HG03432 (cell line): ENCODE measurements at regions not wholly inside any gene's neighbourhood (a gene's known extent, or its start where the extent isn't known, plus 50 kb on each side); places are given as distances from the start of the nearest gene placed in this dataset.
"Not testable (repeated sequence)": the region's sequence is repeated elsewhere in the genome, so short reads cannot be mapped to it uniquely, and the experiment has no call there.

Source experiments
- ATAC-seq: cut with Tn5 transposase; IDR thresholded peaks from one replicate; pipeline ENCODE4 v1.9.1; 2021; ENCODE audit warnings: mild to moderate bottlenecking, moderate library complexity; ENCODE audit not compliant: unreplicated experiment

- ATAC-seq: not testable (repeated sequence)
These were observed 51.1 kb upstream of the RASSF6 start for GRCh38 chr4:73671348-73671747.

DNA sequence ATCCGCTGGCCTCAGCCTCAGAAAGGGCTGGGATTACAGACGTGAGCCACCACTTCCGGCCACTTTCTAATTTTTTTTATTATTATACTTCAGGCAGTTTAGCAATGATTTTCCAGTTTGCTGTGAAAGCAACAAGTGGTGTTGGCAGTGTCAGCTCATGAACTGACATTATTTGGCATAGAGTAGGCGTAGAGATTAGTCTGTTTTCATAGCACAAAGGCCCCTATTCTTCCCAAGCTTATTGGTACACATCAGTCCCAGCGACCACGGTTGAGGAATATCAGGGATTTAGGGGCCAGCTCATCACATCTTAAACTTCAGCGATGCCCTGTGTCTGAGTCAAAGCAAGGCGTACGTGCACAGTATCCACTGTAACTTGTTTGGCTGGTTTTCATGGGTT, 53.0 kb upstream of the RASSF6 start:
- ATAC-seq: no peak

- no peak for ATAC-seq
These were observed 54.2 kb upstream of the RASSF6 start for GRCh38 chr4:73674451-73674919.

DNA sequence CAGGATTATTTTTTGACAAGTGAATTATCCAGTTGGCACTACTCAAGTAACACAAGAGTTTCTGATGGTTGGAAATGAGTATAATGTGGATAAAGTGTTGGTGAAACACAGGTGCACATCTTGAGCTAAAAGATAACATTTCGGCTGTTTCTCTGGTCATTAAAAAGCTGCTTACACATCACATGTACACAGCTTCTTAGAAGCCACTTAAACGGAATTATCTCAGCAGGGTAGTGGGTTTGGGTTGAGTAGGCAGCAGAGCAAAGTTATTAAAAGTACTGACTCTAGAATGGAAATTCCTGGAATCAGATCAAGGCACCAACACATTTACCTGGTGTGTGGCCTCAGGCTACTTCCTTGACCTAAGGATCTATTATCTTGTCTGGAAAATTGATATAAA, 55.4 kb upstream of the RASSF6 start:
- no peak for ATAC-seq

DNA sequence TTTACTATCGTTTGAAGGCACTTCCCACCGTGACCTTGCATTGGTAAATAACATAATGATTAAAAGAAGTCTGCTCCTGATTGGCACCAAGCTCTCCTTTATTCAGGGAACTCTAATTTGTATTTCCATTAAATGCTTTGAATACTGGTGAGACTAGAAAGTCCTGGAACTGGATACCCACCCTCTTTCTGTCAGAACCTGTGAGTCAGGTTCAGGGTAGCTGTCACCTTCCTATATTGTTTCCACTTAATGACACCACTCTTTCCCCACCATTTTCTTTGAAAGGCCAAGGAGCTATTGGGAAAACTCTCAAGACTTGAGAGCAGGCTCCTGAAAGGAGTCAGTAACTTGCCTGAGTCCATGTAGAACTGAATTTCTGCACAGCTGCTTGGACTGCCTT, 55.9 kb upstream of the RASSF6 start:
- ATAC-seq: no peak

DNA sequence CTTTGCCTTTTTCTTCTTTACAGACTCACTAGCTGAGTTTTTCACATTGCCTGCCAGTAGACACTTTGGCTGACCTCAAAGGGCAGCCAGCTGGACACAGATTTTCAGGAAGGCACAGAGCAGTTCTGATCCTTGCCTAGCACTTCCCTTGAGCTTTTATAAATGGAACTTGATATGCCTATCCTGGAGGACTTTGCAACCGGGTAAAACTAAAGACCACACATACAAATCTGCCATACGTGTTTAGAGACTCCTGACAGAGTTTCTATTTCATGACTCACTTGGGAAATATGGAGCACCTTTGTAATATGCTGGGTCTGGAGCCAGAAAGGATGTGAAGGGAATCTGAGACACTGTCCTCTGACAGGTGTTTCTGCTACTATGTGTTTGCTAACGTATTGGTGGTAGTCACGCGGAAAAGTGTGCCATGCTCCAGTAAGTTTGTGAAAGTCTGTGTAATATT, 56.7 kb upstream of the RASSF6 start:
- ATAC-seq: peak; percentile 90

DNA sequence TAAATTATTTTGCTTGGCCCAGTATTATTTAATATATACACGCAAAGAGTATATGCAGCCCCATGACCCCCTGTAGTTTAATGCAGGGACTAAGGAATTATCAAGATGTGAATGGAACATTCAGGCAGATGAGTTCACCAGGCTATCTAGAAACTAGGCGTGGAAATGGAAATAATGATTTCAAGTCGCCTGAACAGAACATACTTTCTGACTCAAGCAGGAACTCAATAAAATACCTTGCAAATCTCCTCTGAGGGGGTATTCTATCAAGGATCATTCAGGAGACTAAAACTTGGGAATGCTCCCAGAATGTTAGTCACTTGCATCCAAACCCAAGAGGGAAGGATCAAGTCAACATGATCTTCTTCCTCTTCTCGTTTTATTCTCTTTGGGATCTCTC, 59.6 kb upstream of the RASSF6 start:
- no peak for ATAC-seq

GRCh38 chr4:73681776-73682175, 58.6 kb upstream of the CXCL8 start:
- ATAC-seq: no peak

GRCh38 chr4:73682508-73682907, 57.9 kb upstream of the CXCL8 start:
- no peak for ATAC-seq

DNA sequence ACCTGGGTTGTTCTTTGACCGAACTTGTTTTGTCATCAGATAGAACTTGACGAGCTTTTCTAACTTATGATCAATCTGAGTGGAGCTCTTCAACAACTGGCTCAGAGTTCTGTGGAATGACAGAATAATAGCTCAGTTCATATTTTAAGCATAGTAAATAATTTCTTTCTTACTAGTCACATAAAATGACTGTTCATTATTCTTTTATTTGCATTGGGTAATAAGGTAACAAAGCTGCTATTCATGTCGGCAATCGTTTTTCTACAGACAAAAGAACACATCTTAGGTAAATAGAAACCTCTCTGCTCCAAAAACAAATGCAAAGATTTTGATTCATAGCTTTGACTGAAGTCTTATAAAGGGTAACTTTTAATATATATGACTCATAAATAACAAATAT, 57.3 kb upstream of the CXCL8 start:
- ATAC-seq: no peak

GRCh38 chr4:73683456-73683855, 56.9 kb upstream of the CXCL8 start:
- no peak for ATAC-seq

- no peak for ATAC-seq
These were observed 56.3 kb upstream of the CXCL8 start for GRCh38 chr4:73684097-73684496.

DNA sequence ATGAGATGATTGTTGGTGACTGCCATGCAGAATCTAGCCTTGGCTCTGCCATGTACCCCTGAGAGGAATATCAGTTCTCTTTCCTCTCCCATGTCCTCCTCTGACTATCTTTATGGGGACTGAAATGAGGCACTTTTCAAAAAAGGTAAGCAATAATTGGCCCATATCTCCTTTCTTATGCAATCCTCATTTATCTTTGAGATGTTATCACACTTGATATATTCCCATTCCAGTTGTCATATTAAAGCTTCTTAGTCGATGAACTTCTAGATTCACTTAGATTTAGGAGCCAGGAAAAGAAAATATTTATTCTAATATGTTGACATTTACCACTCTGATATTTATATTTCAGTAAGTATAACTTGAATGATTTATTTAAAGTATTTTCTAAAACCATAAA, 55.3 kb upstream of the CXCL8 start:
- ATAC-seq: no peak

DNA sequence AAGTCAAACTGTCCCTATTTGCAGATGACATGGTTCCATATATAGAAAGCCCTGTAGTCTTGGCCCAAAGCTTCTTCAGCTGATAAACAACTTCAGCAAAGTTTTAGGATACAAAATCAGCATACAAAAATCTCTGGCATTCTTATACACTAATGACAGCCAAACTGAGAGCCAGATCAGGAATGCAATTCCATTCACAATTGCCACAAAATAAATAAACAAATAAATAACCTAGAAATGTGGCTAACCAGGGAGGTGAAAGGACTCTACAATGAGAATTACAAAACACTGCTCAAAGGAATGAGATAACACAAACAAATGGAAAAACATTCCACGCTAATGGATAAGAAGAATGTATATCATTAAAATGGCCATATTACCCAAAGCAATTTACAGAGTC, 52.9 kb upstream of the CXCL8 start:
- ATAC-seq: no peak

GRCh38 chr4:73690051-73690738, 50.2 kb upstream of the CXCL8 start:
- no peak for ATAC-seq
